Adrenal gland (tissue), 9 donors: ENCODE measurements at regions not wholly inside any gene's neighbourhood (a gene's known extent, or its start where the extent isn't known, plus 50 kb on each side); places are given as distances from the start of the nearest gene placed in this dataset.

Experiments used
- DNase-seq, 7 donors: peaks; one replicate each; pipeline ENCODE4 v3.0.0-alpha.2; 2019 to 2020
- H3K27ac ChIP-seq, 5 donors: fragments of 200-600 bp; sonication (generic) in 4 of 5; 1 replicate in 3 of 5; 2 replicates in 2 of 5; pipeline versions ENCODE4 v1.5.1 to v1.8.0; 2016 to 2020; ENCODE audit warnings: mild to moderate bottlenecking in 1 of 5
- H3K27me3 ChIP-seq: fragments of 200-600 bp; 2 replicates; pipeline ENCODE4 v1.8.0; 2021
- H3K36me3 ChIP-seq, 2 donors: fragments of 200-600 bp; replicated peaks in 1 of 2; 1 replicate in 1 of 2; 2 replicates in 1 of 2; pipeline versions ENCODE4 v1.5.1 to v1.8.0; 2018 to 2022
- H3K4me1 ChIP-seq, 2 donors: fragments of 200-600 bp; replicated peaks in 1 of 2; 1 replicate in 1 of 2; 2 replicates in 1 of 2; pipeline versions ENCODE4 v1.5.1 to v1.8.0; 2018 to 2021
- H3K4me3 ChIP-seq, 4 donors: fragments of 200-600 bp; sonication (generic) in 3 of 4; one replicate each; pipeline ENCODE4 v1.5.1; 2016 to 2018
- H3K9me3 ChIP-seq, 3 donors: fragments of 200-600 bp; sonication (generic) in 1 of 3; replicated peaks in 1 of 3; 1 replicate in 2 of 3; 2 replicates in 1 of 3; pipeline versions ENCODE4 v1.5.1 to v1.8.0; 2016 to 2021
- POLR2A ChIP-seq, 2 donors: fragments of 450-650 bp; IDR thresholded peaks; one replicate each; pipeline ENCODE4 v1.6.1; 2017; ENCODE audit warnings: antibody characterized with exemption in 2 of 2, mild to moderate bottlenecking in 2 of 2, moderate library complexity in 1 of 2
- WGBS, 4 donors: extraction: QIAGEN DNeasy Blood & Tissue Kit in 2 of 4; methylation state at CpG; one replicate each; pipeline versions ENCODE4 v1.1.5 to v1.1.7; 2013 to 2017; 5-methylcytosine and 5-hydroxymethylcytosine counted together
- intact Hi-C, 2 donors: fragments of 100-400 bp; cut with DNase I; formaldehyde crosslinking; loops; one replicate each; pipeline versions ENCODE4 v1.14.1 to v1.15.0; 2022 to 2023
- TF ChIP-seq, protein P1 (sequence below), 6 experiments: fragments of 450-650 bp in 4 of 6; fragments of 200-600 bp in 2 of 6; sonication (generic) in 1 of 6; IDR thresholded peaks; 1 replicate in 5 of 6; 2 replicates in 1 of 6; pipeline versions ENCODE4 v1.5.1 to v1.8.0; 2016 to 2021; ENCODE audit warnings: antibody characterized with exemption in 6 of 6, mild to moderate bottlenecking in 2 of 6, moderate library complexity in 1 of 6
- donor health status: healthy with polysubstance abuse.
- donor health status: Bipolar disorder and iron deficiency.
- donor health status: DM: yes; HTN: yes; CAD: no.
- donor health status: DM: no; HTN: no; CAD: no.
- donor health status: DM: no; HTN: no; CAD: no.

GRCh38 chr3:182018361-182018760 is 306.6 kb downstream of the SOX2 start:
- H3K9me3 ChIP-seq = no peaks in the 10 kb centered on the region
- no peaks in the 10 kb centered on the region for H3K27me3 ChIP-seq
- 84 to 87% (median 85%) methylated on average over 2 of the region's 2 CpGs for WGBS, 4 donors
- H3K36me3 ChIP-seq = no peaks in the 10 kb centered on the region
- no peaks in the 10 kb centered on the region for H3K4me1 ChIP-seq
- no peak overlapping the region for H3K27ac ChIP-seq
- intact Hi-C loops = no loop called here
- no peak overlapping the region for H3K4me3 ChIP-seq
- no peak for TF ChIP-seq POLR2A (IDR thresholded peaks at IDR 0.05)
- TF ChIP-seq, protein P1, sequence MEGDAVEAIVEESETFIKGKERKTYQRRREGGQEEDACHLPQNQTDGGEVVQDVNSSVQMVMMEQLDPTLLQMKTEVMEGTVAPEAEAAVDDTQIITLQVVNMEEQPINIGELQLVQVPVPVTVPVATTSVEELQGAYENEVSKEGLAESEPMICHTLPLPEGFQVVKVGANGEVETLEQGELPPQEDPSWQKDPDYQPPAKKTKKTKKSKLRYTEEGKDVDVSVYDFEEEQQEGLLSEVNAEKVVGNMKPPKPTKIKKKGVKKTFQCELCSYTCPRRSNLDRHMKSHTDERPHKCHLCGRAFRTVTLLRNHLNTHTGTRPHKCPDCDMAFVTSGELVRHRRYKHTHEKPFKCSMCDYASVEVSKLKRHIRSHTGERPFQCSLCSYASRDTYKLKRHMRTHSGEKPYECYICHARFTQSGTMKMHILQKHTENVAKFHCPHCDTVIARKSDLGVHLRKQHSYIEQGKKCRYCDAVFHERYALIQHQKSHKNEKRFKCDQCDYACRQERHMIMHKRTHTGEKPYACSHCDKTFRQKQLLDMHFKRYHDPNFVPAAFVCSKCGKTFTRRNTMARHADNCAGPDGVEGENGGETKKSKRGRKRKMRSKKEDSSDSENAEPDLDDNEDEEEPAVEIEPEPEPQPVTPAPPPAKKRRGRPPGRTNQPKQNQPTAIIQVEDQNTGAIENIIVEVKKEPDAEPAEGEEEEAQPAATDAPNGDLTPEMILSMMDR (IDR thresholded peaks at IDR 0.05) = no peak
- no peak for DNase-seq

DNA sequence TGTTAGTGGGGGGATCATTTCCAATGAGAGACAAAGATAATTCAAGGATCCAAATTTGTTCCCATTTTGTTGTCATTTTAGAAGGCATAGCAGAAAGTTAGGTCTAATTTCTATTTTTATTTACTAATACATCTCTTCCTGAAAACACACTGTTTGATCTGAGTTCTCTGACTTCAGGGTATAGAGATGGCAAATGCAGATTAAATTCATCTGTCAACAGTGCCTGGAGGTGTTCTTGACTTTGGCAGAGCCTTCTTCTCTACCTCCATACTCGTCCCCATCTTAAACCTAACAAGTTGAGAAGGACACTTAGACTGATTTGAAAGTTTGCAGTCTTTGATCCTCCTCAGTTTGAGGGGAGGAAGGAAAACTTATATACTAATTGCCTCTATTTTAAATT is 308.2 kb downstream of the SOX2 start:
- Histone ChIP-seq H3K36me3 (no peaks in the 10 kb centered on the region), H3K27me3 (no peaks in the 10 kb centered on the region), H3K27ac (no peak overlapping the region), H3K4me3 (no peak overlapping the region), H3K9me3 (no peaks in the 10 kb centered on the region), H3K4me1 (no peaks in the 10 kb centered on the region)
- intact Hi-C loops = no loop called here
- TF ChIP-seq POLR2A (IDR thresholded peaks at IDR 0.05) = no peak
- TF ChIP-seq, protein P1 (IDR thresholded peaks at IDR 0.05) = no peak
- WGBS, 4 donors = 62 to 68% (median 64%) methylated on average over 1 of the region's 1 CpG
- no peak for DNase-seq

DNA sequence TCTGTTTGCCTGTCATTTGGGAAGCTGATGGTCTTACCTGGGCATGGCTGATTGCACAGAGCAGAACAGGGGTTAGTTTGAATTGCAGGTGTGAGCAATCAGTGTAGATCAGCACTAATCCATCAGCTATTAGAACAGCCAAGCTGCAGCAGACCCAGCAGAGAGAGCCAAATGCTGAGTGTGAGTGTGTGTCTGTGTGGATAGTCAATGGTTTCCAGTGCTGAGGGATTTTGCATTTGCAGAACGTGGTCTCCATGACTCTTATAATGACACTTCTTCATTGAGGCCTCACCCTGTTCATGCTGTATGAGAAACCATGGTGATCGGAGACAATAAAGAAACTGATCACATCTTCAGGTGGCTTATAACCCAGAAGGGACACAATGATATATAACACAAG is 312.1 kb downstream of the SOX2 start:
- Histone ChIP-seq H3K4me3 (no peak overlapping the region), H3K4me1 (no peaks in the 10 kb centered on the region), H3K27me3 (no peaks in the 10 kb centered on the region), H3K9me3 (no peaks in the 10 kb centered on the region), H3K36me3 (no peaks in the 10 kb centered on the region), H3K27ac (no peak overlapping the region)
- 62 to 75% (median 68%) methylated on average over 2 of the region's 2 CpGs for WGBS, 4 donors
- intact Hi-C loops = no loop called here
- no peak for TF ChIP-seq POLR2A (IDR thresholded peaks at IDR 0.05)
- TF ChIP-seq, protein P1 (IDR thresholded peaks at IDR 0.05) = no peak
- no peak for DNase-seq

GRCh38 chr3:182027366-182027765 is 315.6 kb downstream of the SOX2 start:
- DNase-seq = no peak
- Histone ChIP-seq H3K9me3 (no peaks in the 10 kb centered on the region), H3K27me3 (no peaks in the 10 kb centered on the region), H3K36me3 (no peaks in the 10 kb centered on the region), H3K4me3 (no peak overlapping the region), H3K4me1 (no peaks in the 10 kb centered on the region), H3K27ac (no peak overlapping the region)
- 63 to 80% (median 76%) methylated on average over 1 of the region's 1 CpG for WGBS, 4 donors
- no peak for TF ChIP-seq POLR2A (IDR thresholded peaks at IDR 0.05)
- TF ChIP-seq, protein P1 (IDR thresholded peaks at IDR 0.05) = no peak
- intact Hi-C loops = no loop called here
